Esophagus muscularis mucosa (tissue), 4 donors: ENCODE measurements at regions not wholly inside any gene's neighbourhood (a gene's known extent, or its start where the extent isn't known, plus 50 kb on each side); places are given as distances from the start of the nearest gene placed in this dataset.
"Not testable (repeated sequence)": the region's sequence is repeated elsewhere in the genome, so short reads cannot be mapped to it uniquely, and the experiment has no call there.

ENCODE experiments used
- DNase-seq: peaks from one replicate; pipeline ENCODE4 v3.0.0-alpha.2; 2017; ENCODE audit errors: extremely low spot score
- H3K27ac ChIP-seq, 4 donors: fragments of 200-600 bp; sonication (generic); replicated peaks in 1 of 4; 1 replicate in 3 of 4; 2 replicates in 1 of 4; pipeline ENCODE4 v1.5.1; 2016 to 2019; ENCODE audit warnings: mild to moderate bottlenecking in 1 of 4
- H3K27me3 ChIP-seq, 4 donors: fragments of 200-600 bp; sonication (generic); one replicate each; pipeline versions ENCODE4 v1.5.1 to v1.6.0; 2016 to 2019
- H3K36me3 ChIP-seq, 4 donors: fragments of 200-600 bp; sonication (generic); one replicate each; pipeline ENCODE4 v1.5.1; 2016 to 2019
- H3K4me1 ChIP-seq, 4 donors: fragments of 200-600 bp; sonication (generic); one replicate each; pipeline ENCODE4 v1.5.1; 2016 to 2019
- H3K4me3 ChIP-seq, 4 donors: fragments of 200-600 bp; sonication (generic); 1 replicate in 2 of 4; 2 replicates in 2 of 4; pipeline ENCODE4 v1.5.1; 2016 to 2019; ENCODE audit warnings: mild to moderate bottlenecking in 4 of 4, moderate library complexity in 1 of 4
- H3K9me3 ChIP-seq, 4 donors: fragments of 200-600 bp; sonication (generic); 1 replicate in 3 of 4; 2 replicates in 1 of 4; pipeline ENCODE4 v1.5.1; 2016 to 2019
- EP300 ChIP-seq: sonication (generic); formaldehyde crosslinking; IDR thresholded peaks from one replicate; pipeline ENCODE4 v1.6.1; 2017; ENCODE audit warnings: antibody characterized with exemption
- POLR2A ChIP-seq: fragments of 450-650 bp; IDR thresholded peaks from one replicate; pipeline ENCODE4 v1.6.1; 2017; ENCODE audit warnings: antibody characterized with exemption, moderate library complexity, mild to moderate bottlenecking, low read depth
- POLR2AphosphoS5 ChIP-seq, 2 donors: sonication (generic); formaldehyde crosslinking; IDR thresholded peaks; one replicate each; pipeline ENCODE4 v1.6.1; 2017; ENCODE audit warnings: antibody characterized with exemption in 2 of 2
- WGBS: methylation state at CpG from one replicate; pipeline ENCODE4 v1.1.5; 2018; 5-methylcytosine and 5-hydroxymethylcytosine counted together
- intact Hi-C: fragments of 100-400 bp; cut with DNase I; formaldehyde crosslinking; loops from one replicate; pipeline ENCODE4 v1.15.1; 2023
- TF ChIP-seq, protein P1 (sequence below), 3 experiments: fragments of 200-600 bp in 2 of 3; fragments of 450-650 bp in 1 of 3; sonication (generic) in 2 of 3; IDR thresholded peaks; one replicate each; pipeline ENCODE4 v1.5.1; 2017 to 2019; ENCODE audit warnings: antibody characterized with exemption in 3 of 3, mild to moderate bottlenecking in 2 of 3, moderate library complexity in 1 of 3

DNA sequence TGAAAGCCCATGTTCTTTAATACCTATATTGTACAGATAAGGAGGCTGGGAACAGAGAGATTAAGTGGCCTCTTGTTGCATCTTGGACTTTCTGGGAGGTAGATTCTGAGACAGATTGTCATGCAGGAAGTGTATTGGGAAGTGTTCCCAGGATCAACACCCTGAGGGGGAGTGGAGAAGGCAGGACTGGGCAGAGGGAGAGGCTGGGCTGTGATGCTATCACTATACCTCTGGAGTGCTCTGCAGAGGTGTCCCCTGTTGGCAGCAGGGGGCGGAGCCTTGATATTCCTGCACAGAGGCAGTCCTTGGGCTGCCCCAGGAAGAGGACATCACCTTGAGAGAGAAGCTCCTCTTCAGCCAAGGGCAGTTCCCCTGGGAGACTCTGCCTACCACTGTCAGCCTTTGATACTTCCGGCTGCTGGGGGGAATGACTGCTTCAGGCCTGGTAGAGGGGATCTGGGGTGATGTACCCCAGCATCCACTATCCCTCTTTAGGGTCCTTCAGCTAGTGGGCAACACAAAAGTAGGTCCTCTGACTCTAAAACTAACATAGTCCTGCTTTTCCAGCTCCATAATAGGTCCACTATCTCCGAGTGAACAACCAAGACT is 97.4 kb upstream of the RNU6-1 start:
- WGBS = 95% methylated on average over 2 of the region's 3 CpGs
- H3K36me3 ChIP-seq = no peaks in the 10 kb centered on the region
- TF ChIP-seq POLR2AphosphoS5 (IDR thresholded peaks at IDR 0.05) (no peak), EP300 (no peak), POLR2A (no peak)
- TF ChIP-seq, protein P1, sequence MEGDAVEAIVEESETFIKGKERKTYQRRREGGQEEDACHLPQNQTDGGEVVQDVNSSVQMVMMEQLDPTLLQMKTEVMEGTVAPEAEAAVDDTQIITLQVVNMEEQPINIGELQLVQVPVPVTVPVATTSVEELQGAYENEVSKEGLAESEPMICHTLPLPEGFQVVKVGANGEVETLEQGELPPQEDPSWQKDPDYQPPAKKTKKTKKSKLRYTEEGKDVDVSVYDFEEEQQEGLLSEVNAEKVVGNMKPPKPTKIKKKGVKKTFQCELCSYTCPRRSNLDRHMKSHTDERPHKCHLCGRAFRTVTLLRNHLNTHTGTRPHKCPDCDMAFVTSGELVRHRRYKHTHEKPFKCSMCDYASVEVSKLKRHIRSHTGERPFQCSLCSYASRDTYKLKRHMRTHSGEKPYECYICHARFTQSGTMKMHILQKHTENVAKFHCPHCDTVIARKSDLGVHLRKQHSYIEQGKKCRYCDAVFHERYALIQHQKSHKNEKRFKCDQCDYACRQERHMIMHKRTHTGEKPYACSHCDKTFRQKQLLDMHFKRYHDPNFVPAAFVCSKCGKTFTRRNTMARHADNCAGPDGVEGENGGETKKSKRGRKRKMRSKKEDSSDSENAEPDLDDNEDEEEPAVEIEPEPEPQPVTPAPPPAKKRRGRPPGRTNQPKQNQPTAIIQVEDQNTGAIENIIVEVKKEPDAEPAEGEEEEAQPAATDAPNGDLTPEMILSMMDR (IDR thresholded peaks at IDR 0.05) = no peak
- peaks cover 6 to 22% (median 10%) of the 10 kb centered on the region in 4 donors for H3K4me1 ChIP-seq
- no peak for DNase-seq
- no peaks in the 10 kb centered on the region for H3K9me3 ChIP-seq
- H3K27me3 ChIP-seq = no peaks in the 10 kb centered on the region
- intact Hi-C loops = no loop called here
- no peak overlapping the region for H3K4me3 ChIP-seq
- no peak overlapping the region for H3K27ac ChIP-seq

DNA sequence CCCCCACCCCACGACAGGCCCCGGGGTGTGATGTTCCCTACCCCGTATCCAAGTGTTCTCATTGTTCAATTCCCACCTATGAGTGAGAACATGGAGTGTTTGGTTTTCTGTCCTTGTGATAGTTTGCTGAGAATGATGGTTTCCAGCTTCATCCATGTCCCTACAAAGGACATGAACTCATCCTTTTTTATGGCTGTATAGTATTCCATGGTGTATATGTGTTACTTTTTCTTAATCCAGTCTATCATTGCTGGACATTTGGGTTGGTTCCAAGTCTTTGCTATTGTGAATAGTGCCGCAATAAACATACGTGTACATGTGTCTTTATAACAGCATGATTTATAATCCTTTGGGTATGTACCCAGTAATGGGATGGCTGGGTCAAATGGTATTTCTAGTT is 99.3 kb upstream of the RNU6-1 start:
- H3K4me3 ChIP-seq, DNase-seq, H3K36me3 ChIP-seq, intact Hi-C loops, H3K27me3 ChIP-seq, H3K9me3 ChIP-seq: not testable (repeated sequence)
- Histone ChIP-seq H3K27ac (peak overlapping the region in 1 of 4 donors; percentile 47), H3K4me1 (peaks cover 10 to 32% (median 17%) of the 10 kb centered on the region in 4 donors)
- WGBS = 96% methylated on average over 5 of the region's 5 CpGs

DNA sequence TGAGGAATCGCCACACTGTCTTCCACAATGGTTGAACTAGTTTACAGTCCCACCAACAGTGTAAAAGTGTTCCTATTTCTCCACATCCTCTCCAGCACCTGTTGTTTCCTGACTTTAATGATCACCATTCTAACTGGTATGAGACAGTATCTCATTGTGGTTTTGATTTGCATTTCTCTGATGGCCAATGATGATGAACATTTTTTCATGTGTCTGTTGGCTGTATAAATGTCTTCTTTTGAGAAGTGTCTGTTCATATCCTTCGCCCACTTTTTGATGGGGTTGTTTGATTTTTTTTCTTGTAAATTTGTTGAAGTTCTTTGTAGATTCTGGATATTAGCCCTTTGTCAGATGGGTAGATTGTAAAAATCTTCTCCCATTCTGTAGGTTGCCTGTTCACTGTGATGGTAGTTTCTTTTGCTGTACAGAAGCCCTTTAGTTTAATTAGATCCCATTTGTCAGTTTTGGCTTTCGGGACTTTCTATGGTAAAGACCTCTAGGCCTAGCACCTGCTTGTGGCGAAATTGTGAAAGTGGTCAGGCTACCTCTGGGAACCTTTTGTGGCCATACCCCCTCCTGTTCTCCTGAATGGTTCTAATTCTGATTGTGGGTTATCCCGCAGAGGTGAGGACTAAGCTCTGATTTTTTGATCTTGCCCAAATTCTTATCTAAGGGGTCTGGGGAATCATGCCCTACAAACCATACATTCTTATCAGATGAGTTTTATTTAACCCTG is 99.9 kb upstream of the RNU6-1 start:
- H3K27ac ChIP-seq, H3K4me3 ChIP-seq, intact Hi-C loops, DNase-seq, H3K27me3 ChIP-seq, H3K9me3 ChIP-seq, H3K36me3 ChIP-seq: not testable (repeated sequence)
- peaks cover 13 to 38% (median 23%) of the 10 kb centered on the region in 4 donors for H3K4me1 ChIP-seq
- WGBS = 79% methylated on average over 5 of the region's 5 CpGs

DNA sequence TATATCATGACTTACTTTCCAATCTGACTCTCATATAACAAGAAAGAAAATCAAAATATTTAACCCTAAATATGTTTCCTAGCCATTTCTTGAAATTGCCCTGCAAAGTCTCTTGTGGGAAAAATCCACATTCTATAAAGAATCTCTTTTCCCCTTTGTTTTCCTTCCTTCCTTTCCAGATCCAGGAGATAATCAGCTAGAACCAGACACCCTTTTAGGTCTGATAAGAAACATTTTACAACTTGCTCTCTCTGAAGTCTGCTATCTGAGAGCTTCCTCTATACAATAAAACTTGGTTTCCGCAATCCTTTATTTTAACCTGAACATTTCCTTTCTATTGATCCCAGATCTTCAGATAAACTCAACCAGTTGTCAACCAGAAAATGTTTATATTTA is 100.5 kb upstream of the RNU6-1 start:
- Histone ChIP-seq H3K27me3 (no peaks in the 10 kb centered on the region), H3K4me3 (no peak overlapping the region), H3K36me3 (no peaks in the 10 kb centered on the region), H3K27ac (no peak overlapping the region), H3K9me3 (no peaks in the 10 kb centered on the region), H3K4me1 (peaks cover 19 to 39% (median 26%) of the 10 kb centered on the region in 4 donors)
- DNase-seq = no peak
- TF ChIP-seq POLR2A (no peak), EP300 (no peak), POLR2AphosphoS5 (IDR thresholded peaks at IDR 0.05) (no peak)
- TF ChIP-seq, protein P1 (IDR thresholded peaks at IDR 0.05) = no peak
- intact Hi-C loops = no loop called here
- 98% methylated on average over 1 of the region's 1 CpG for WGBS

DNA sequence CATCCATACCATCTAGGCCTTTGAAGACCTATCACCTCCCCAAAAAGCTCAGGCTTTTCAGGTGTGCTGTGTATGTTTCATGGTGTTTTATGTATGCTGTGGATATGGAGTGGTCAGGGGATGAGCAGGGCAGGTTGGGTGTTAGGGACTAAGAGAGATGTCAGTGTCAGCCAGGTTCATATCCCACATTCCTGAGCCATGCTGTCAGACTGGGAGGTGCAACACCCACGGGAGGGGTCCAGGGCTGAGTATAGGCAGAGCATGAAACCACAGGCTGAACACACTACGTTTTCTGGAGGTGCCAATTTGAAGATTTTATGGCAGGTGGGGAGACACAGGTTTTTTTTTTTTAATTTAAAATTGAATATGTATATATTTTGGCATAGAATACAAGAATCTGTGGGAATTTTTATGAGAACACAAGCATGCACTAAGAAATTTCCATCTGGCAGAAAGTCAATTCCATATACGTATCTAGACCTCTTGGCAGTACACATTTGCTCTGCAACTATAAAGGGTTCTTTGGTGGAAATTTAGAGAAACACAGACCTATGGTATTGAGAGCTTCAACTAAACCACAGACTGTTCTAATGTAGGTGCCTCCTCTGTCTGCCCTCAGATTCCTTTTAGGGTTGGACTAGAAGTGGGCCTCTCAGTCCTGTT is 101.9 kb upstream of the RNU6-1 start:
- Histone ChIP-seq H3K4me3 (no peak overlapping the region), H3K27me3 (no peaks in the 10 kb centered on the region), H3K27ac (peak overlapping the region in 2 of 4 donors; percentile 35 to 80), H3K9me3 (no peaks in the 10 kb centered on the region), H3K4me1 (peaks cover 33 to 53% (median 41%) of the 10 kb centered on the region in 4 donors), H3K36me3 (no peaks in the 10 kb centered on the region)
- TF ChIP-seq EP300 (no peak), POLR2AphosphoS5 (IDR thresholded peaks at IDR 0.05) (peak in 1 of 2 donors; percentile 43), POLR2A (no peak)
- TF ChIP-seq, protein P1 (IDR thresholded peaks at IDR 0.05) = no peak
- 46% methylated on average over 3 of the region's 3 CpGs for WGBS
- no peak for DNase-seq
- intact Hi-C loops = no loop called here
